K562 (cell line): ENCODE measurements at regions not wholly inside any gene's neighbourhood (a gene's known extent, or its start where the extent isn't known, plus 50 kb on each side); places are given as distances from the start of the nearest gene placed in this dataset.

Experiments
- ATAC-seq: fragments of 200-7000 bp; cut with Tn5 transposase; 3 replicates; pipeline ENCODE4 v1.9.1; 2020; ENCODE audit warnings: moderate library complexity
- BruUV-seq: library from RNA; stranded (reverse); fragments of 400-500 nt; replicated peaks from 2 replicates; lab custom pipeline; 2021; lab: Mats Ljungman, UMichigan
- CTCF ChIA-PET: fragments of 300-600 bp; formaldehyde crosslinking; extraction: SDS; loops from one replicate; lab custom pipeline; 2021; ENCODE audit warnings: low intra/inter-chr PET ratio; lab: Yijun Ruan, JAX
- POLR2A ChIA-PET: fragments of 300-600, 350-650 bp; sonication (Branson Sonifier 250); formaldehyde crosslinking; extraction: SDS; loops from one replicate; lab custom pipeline; 2021; ENCODE audit warnings: antibody characterized with exemption, inconsistent platforms; lab: Yijun Ruan, JAX
- DNase-seq, 4 experiments: peaks; one replicate each; pipeline versions ENCODE4 v3.0.0 to v3.0.0-alpha.2; 2011 to 2018; ENCODE audit warnings: low spot score in 3 of 4, mixed read lengths in 3 of 4; ENCODE audit errors: extremely low read depth in 1 of 4
- FAIRE-seq: peaks from 2 replicates; lab custom pipeline; 2011; peaks lifted over from hg19 to GRCh38; lab: Jason Lieb, UNC
- H2AFZ ChIP-seq: 2 replicates; pipeline ENCODE4 v1.6.0; 2011; ENCODE audit warnings: low read depth, low read length, control low read depth, inconsistent platforms
- H3K27ac ChIP-seq: fragments of 200-600 bp; 3 replicates; pipeline ENCODE4 v1.8.0; 2011; ENCODE audit warnings: low read depth, mild to moderate bottlenecking, control low read depth, inconsistent platforms, low read length, moderate library complexity, mixed read lengths; ENCODE audit errors: extremely low read depth
- H3K27me3 ChIP-seq, 2 experiments: fragments of 300-600 bp in 1 of 2; 2 replicates in 1 of 2; 3 replicates in 1 of 2; pipeline versions ENCODE4 v1.6.0 to v1.8.0; 2011; ENCODE audit warnings: inconsistent platforms in 2 of 2, low read length in 2 of 2, mild to moderate bottlenecking in 1 of 2, mixed read lengths in 1 of 2, moderate library complexity in 1 of 2; ENCODE audit not compliant: control insufficient read depth in 2 of 2, insufficient read depth in 2 of 2
- H3K36me3 ChIP-seq: fragments of 300-600 bp; 3 replicates; pipeline ENCODE4 v1.8.0; 2011; ENCODE audit warnings: mild to moderate bottlenecking, low read length, inconsistent platforms; ENCODE audit not compliant: control insufficient read depth, insufficient read depth
- H3K4me1 ChIP-seq, 2 experiments: fragments of 200-600 bp in 1 of 2; replicated peaks in 1 of 2; 2 replicates in 1 of 2; 3 replicates in 1 of 2; pipeline versions ENCODE4 v1.5.1 to v1.8.0; 2011; ENCODE audit warnings: inconsistent platforms in 2 of 2, low read length in 2 of 2, mild to moderate bottlenecking in 1 of 2, mixed read lengths in 1 of 2, moderate library complexity in 1 of 2; ENCODE audit not compliant: control insufficient read depth in 2 of 2, insufficient read depth in 2 of 2
- H3K4me2 ChIP-seq: 2 replicates; pipeline ENCODE4 v1.6.1; 2011; ENCODE audit warnings: low read length, control low read depth, inconsistent platforms, mixed read lengths; ENCODE audit not compliant: insufficient read depth
- H3K4me3 ChIP-seq: fragments of 200-600 bp; sonication (generic), shearing (Covaris generic); 2 replicates; pipeline ENCODE4 v1.5.1; 2016; ENCODE audit warnings: control low read depth, inconsistent platforms
- H3K79me2 ChIP-seq: fragments of 200-600 bp; 3 replicates; pipeline ENCODE4 v1.8.0; 2011; ENCODE audit warnings: low read length, inconsistent platforms; ENCODE audit not compliant: control insufficient read depth, insufficient read depth
- H3K9ac ChIP-seq, 2 experiments: 2 replicates each; pipeline versions ENCODE4 v1.6.0 to v1.6.1; 2011; ENCODE audit warnings: low read depth in 2 of 2, low read length in 2 of 2, control low read depth in 1 of 2, inconsistent platforms in 1 of 2, mild to moderate bottlenecking in 1 of 2, mixed read lengths in 1 of 2; ENCODE audit not compliant: insufficient read depth in 1 of 2
- H3K9me1 ChIP-seq: one replicate; pipeline ENCODE4 v1.6.0; 2011; ENCODE audit warnings: inconsistent platforms, mild to moderate bottlenecking, low read length, moderate library complexity; ENCODE audit not compliant: control insufficient read depth, insufficient read depth
- H3K9me3 ChIP-seq: replicated peaks from 2 replicates; pipeline ENCODE4 v1.5.1; 2011; ENCODE audit warnings: low read depth, low read length, inconsistent platforms; ENCODE audit not compliant: control insufficient read depth, insufficient read depth
- H4K20me1 ChIP-seq: replicated peaks from 2 replicates; pipeline ENCODE4 v1.6.1; 2011; ENCODE audit warnings: low read length, inconsistent platforms, mixed read lengths; ENCODE audit not compliant: control insufficient read depth, insufficient read depth
- CBX5 ChIP-seq: IDR thresholded peaks from 2 replicates; pipeline ENCODE4 v1.6.1; 2014; ENCODE audit warnings: low read depth, borderline replicate concordance
- CREM ChIP-seq: IDR thresholded peaks from 2 replicates; pipeline ENCODE4 v1.6.1; 2014; ENCODE audit warnings: antibody characterized with exemption, low read depth
- PKNOX1 ChIP-seq: fragments of 450-650 bp; IDR thresholded peaks from 2 replicates; pipeline ENCODE4 v1.6.1; 2016
- RCOR1 ChIP-seq, 2 experiments: IDR thresholded peaks; 2 replicates each; pipeline ENCODE4 v1.6.1; 2012; ENCODE audit warnings: low read depth in 2 of 2, low read length in 2 of 2, borderline replicate concordance in 1 of 2, improper control_type of control experiment in 1 of 2
- SIN3B ChIP-seq: fragments of 450-650 bp; IDR thresholded peaks from 2 replicates; pipeline ENCODE4 v1.6.1; 2017; ENCODE audit warnings: low read depth, mild to moderate bottlenecking, moderate library complexity
- THRAP3 ChIP-seq: fragments of 450-650 bp; IDR thresholded peaks from 2 replicates; pipeline ENCODE4 v1.6.1; 2016; ENCODE audit warnings: mild to moderate bottlenecking, inconsistent platforms, borderline replicate concordance
- WGBS: fragments of 100-300 bp; shearing (Covaris generic); methylation state at CpG from one replicate; pipeline ENCODE4 v1.1.6; 2016; ENCODE audit warnings: low coverage, mixed read lengths; ENCODE audit not compliant: insufficient coverage; ENCODE audit errors: missing lambda C conversion rate; 5-methylcytosine and 5-hydroxymethylcytosine counted together
- in situ Hi-C: fragments of 300-500 bp; cut with MboI; formaldehyde crosslinking; loops from 4 replicates; pipeline ENCODE4 v1.15.0; 2018; ENCODE audit warnings: inconsistent platforms, mixed read lengths
- intact Hi-C: fragments of 100-400 bp; cut with micrococcal nuclease; formaldehyde crosslinking; loops from 2 replicates; pipeline ENCODE4 v1.14.2; 2022
- TF ChIP-seq, protein P1 (sequence below): fragments of 450-650 bp; IDR thresholded peaks from 2 replicates; pipeline ENCODE4 v1.6.1; 2014; ENCODE audit warnings: low read depth, mild to moderate bottlenecking, moderate library complexity, borderline replicate concordance
- TF ChIP-seq, protein P2 (sequence below): fragments of 450-650 bp; formaldehyde crosslinking; IDR thresholded peaks from 2 replicates; pipeline ENCODE4 v1.4.0; 2022; ENCODE audit warnings: missing genetic modification characterization

- TF ChIP-seq, protein P1, sequence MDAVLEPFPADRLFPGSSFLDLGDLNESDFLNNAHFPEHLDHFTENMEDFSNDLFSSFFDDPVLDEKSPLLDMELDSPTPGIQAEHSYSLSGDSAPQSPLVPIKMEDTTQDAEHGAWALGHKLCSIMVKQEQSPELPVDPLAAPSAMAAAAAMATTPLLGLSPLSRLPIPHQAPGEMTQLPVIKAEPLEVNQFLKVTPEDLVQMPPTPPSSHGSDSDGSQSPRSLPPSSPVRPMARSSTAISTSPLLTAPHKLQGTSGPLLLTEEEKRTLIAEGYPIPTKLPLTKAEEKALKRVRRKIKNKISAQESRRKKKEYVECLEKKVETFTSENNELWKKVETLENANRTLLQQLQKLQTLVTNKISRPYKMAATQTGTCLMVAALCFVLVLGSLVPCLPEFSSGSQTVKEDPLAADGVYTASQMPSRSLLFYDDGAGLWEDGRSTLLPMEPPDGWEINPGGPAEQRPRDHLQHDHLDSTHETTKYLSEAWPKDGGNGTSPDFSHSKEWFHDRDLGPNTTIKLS, result no peak
- TF ChIP-seq CBX5 (no peak), SIN3B (no peak)
Observed at GRCh38 chr2:46824611-46825010, 91.0 kb downstream of the MCFD2 start (continued).

- Histone ChIP-seq H3K9me3 (no peaks in the 10 kb centered on the region; the same call in 1 of the 2 replicates), H3K9me1 (no peaks in the 10 kb centered on the region), H3K79me2 (no peaks in the 10 kb centered on the region), H4K20me1 (peaks cover 3% of the 10 kb centered on the region; the same call in 1 of the 2 replicates), H3K27ac (no peak overlapping the region), H3K9ac (no peak overlapping the region), H3K4me1 (no peaks in the 10 kb centered on the region), H3K27me3 (peaks cover 32 to 71% of the 10 kb centered on the region in 2 experiments), H3K36me3 (no peaks in the 10 kb centered on the region), H2AFZ (no peak overlapping the region), H3K4me3 (no peak overlapping the region), H3K4me2 (no peak overlapping the region)
- no peak for FAIRE-seq
- no peak for DNase-seq
- in situ Hi-C loops, result no loop called here
- no TSS peak for BruUV-seq
- CTCF ChIA-PET, result no interaction called here
- 4% methylated on average over 2 of the region's 2 CpGs for WGBS
- intact Hi-C loops, result no loop called here
- POLR2A ChIA-PET, result no interaction called here
- ATAC-seq, result no peak
- TF ChIP-seq, protein P2, sequence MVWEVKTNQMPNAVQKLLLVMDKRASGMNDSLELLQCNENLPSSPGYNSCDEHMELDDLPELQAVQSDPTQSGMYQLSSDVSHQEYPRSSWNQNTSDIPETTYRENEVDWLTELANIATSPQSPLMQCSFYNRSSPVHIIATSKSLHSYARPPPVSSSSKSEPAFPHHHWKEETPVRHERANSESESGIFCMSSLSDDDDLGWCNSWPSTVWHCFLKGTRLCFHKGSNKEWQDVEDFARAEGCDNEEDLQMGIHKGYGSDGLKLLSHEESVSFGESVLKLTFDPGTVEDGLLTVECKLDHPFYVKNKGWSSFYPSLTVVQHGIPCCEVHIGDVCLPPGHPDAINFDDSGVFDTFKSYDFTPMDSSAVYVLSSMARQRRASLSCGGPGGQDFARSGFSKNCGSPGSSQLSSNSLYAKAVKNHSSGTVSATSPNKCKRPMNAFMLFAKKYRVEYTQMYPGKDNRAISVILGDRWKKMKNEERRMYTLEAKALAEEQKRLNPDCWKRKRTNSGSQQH, result no peak
- TF ChIP-seq PKNOX1, result no peak
- no peak for TF ChIP-seq RCOR1 (IDR thresholded peaks at IDR 0.05; ENCODE audit: borderline replicate concordance in 1 of 2, low read depth in 2 of 2, low read length in 2 of 2)
- TF ChIP-seq THRAP3, result no peak
- TF ChIP-seq CREM, result no peak
Observed at GRCh38 chr2:46821600-46821999, 94.0 kb downstream of the MCFD2 start.
